Inferior parietal cortex (tissue), 1 donor: ENCODE measurements at regions not wholly inside any gene's neighbourhood (a gene's known extent, or its start where the extent isn't known, plus 50 kb on each side); places are given as distances from the start of the nearest gene placed in this dataset.

ENCODE experiments used
- DNase-seq: peaks from one replicate; pipeline ENCODE4 v3.0.0-alpha.2; 2016; ENCODE audit errors: extremely low spot score

DNA sequence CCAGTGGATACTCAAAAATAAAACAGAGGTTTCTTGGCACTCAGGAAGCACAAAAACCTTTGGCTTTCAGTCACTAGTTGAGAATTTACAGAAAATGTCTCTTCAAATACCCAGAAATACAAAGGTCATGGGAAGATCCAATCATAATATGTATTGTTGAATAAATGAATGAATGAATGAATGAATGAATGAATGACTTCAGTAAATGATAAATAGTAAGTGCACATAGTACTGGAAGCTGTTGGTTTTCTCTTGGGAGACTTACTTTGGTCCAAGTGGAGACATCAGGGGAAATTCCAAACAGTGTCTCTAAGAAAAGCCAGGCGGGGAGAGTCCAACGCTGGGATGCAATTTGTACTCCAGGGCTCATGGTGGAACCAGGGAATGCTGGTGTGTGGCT is 261.3 kb upstream of the KLHL29 start:
- DNase-seq: no peak

GRCh38 chr2:23124214-23124750 is 260.7 kb upstream of the KLHL29 start:
- DNase-seq: no peak

DNA sequence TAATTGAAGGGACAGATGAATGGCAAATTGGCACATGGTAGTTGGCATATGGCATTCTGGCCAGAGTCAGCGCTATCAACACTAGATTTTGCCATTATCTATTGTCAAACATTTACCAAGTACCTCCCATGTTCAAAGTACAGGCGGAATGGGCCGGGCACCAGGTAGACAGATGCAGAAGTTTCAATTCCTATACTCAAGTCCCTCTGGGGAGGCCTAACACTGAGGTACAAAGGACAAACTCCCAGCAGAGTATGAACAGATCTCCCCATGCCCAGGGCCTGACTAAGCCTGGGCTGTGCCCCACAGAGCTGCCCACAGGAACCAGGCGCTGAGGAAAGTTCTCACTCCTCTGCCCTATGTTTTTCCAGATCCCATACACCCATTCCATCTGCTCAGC is 257.5 kb upstream of the KLHL29 start:
- no peak for DNase-seq

GRCh38 chr2:23128684-23129292 is 256.2 kb upstream of the KLHL29 start:
- no peak for DNase-seq

DNA sequence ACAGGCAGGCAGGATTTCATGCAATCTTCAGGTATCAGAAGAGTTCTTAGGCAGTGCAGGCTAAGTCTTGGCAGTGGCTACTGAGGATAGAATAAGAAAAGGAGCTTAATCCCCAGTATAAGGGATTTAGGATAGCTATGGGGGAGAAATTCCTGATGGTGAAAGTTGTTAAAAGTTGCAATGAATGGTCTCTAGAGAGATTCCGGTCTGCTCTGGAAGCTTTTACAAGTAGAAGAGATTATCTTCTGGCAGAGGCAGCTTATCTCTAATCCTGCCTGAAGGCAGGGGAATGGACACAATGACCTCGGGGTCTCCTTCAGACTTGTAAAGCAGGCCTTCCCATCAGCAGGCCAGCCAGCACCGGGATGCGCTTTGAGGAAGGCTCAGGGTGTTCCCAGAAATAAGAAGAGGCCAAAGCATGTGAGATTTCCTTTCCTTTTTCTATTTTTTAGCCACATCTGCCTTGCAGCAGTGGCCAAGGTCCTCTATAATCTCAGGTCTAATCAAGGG is 253.9 kb upstream of the KLHL29 start:
- no peak for DNase-seq

DNA sequence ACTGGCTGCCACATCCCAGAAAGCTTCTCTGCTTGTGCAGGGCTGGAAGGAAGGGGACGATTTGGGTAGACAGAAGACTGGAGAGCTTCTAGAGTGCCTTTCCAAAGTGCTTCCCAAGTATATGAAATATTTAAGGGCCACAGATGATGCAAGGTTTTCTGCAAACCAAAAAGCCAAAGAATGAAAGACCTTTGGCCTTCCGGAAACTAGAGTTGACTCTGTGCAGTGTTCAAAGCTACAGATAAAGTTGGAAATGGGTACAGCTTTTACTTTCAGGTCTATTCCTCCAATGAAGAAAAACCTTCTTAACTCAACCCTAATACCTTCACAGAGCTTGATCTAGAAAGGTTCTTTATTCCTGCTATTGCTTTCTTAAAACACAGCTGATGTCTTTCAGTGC is 253.0 kb upstream of the KLHL29 start:
- no peak for DNase-seq

GRCh38 chr2:23132823-23133595 is 252.0 kb upstream of the KLHL29 start:
- peak; percentile 10 for DNase-seq

GRCh38 chr2:23134726-23135125 is 250.3 kb upstream of the KLHL29 start:
- peak; percentile 16 for DNase-seq

DNA sequence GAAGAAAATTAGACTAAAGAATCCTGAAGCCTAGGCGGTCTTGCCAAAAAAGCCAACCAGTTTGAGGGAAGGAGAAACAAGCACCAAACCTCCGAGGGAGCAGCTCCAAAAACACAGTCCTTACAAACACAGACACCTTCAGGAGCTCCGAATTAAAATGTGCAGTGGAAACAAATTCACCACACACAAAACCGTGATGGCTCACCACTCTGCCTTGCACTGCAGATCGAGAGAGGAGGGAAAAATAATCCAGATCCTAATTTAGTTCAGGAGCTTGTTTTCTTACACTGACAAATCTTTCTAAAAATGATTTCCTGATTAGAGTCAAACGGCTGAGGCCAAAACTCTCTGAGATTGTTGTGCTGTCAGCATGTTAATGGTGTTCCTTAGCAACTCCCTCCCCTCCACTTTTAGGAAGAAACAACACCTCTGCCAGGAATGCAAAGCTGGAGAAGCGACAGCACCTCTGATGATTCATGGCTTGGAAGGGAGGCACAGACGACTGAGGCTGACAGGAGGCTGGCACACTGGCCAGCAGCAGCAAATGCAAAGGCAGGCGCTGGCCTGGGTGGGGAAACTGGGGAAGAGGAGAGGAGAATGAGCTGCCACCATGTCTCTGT is 249.4 kb upstream of the KLHL29 start:
- DNase-seq: peak; percentile 65

- no peak for DNase-seq
Measured at GRCh38 chr2:23137166-23137565, 247.8 kb upstream of the KLHL29 start.

DNA sequence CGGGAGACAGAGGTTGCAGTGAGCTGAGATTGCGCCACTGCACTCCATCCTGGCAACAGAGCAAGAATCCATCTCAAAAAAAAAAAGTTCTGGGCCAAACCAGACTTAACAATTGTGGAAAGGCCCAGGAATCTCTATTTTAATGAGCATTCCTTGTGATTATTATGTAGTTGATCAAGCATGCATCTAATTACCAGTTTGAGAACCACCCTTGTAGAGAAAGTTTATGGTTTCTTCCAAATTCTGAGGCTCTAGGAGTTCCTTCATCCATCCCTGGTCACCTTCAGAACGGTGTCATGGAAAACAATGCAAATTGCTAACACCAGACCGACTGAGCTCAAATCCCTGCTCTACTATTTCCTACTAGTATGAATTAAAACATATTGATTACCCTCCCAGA is 246.3 kb upstream of the KLHL29 start:
- no peak for DNase-seq

DNA sequence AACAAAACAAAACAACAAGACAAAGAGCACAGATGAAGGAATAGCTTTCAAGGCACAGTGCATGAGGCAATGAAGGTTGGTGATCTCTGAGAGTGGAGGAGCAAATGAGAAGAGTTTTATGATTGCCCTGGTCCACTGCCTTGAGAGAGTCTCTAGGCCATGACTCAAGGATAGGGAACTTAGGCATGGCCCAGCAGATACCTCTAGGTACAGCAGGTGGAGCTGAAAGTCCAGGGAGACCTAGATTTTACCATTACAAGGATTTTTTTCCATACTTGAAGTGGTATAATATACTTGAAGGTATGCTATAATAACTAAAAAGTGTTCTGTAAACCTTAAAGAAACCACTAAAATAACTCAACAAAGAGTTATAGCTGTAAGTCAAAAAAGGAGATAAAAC is 239.5 kb upstream of the KLHL29 start:
- no peak for DNase-seq

- no peak for DNase-seq
Measured at GRCh38 chr2:23146011-23146410, 239.0 kb upstream of the KLHL29 start.

- DNase-seq: no peak
Measured at GRCh38 chr2:23148342-23148741, 236.6 kb upstream of the KLHL29 start.

DNA sequence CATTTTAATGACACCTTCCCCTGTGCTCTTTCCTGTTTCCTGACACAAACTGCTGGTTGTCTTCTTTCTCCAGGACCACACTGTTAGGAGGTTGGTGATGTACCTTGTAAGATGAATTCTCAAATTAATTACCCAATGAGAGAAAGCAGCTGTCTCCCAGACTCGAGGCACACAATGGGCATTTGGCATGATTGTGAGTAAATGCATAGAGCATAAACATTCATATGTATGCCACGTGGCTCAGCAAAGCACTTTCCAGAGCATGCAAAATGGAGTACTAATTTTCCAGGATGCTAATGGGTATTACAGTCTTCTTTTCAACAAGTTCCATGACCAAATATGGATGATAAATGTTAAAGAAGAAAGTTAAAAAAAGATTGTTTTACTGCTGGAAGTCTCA is 235.2 kb upstream of the KLHL29 start:
- DNase-seq: no peak

DNA sequence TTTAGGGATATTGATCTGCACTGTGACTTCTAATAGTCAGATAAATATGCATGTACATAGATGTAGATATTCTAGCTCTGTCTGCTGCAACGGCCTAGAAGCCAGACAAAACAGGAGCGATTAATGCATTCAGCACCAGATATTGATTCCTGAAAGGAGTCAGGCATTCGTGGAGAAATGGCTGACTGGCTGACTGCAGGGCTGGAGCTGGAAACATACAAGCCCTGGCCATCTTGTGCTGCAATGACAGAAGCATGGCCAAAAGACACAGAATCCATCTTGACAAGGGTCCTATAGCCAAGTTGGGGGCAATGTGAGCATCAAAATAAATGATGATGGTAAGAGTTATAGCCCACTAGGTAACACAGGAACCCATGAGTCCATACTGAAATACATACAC is 231.5 kb upstream of the KLHL29 start:
- DNase-seq: no peak

GRCh38 chr2:23155022-23155421 is 230.0 kb upstream of the KLHL29 start:
- no peak for DNase-seq

DNA sequence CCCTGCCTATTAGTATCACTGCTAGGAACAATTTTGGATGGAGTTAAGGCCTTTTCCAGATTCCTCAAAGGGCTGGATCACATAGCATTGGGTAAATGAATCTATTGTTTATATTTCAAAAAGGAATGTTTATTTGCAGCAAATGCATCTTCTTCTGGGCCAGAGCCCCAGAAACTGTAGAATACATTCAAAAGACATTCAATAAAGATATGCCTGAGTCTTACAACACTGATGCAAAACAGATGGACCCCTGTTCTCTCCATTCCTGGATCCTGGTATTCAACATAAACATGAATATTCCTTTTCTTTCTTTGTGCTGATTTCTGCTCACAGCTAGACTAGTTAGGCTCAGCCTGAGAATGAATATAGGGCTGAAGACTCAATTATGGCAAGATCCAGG is 227.2 kb upstream of the KLHL29 start:
- DNase-seq: no peak

DNA sequence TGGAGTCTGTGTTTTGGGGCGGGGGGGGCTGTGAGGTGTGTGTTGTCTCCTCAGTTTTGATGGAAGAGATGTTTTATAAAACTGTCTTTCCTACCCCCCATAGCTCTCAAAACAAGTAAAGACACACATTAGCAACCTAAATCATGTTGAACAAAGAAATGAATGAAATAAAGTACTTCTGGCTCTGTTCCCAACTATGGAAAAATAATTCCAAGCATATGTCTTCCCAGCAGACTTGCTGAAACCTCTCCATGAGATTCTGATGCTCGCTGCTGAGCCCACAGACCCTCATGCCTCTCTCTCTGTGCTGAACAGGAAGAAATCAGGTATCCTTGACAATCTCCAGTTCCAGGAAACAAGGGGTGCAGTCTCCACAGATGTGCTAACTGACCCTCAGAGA is 226.7 kb upstream of the KLHL29 start:
- no peak for DNase-seq

DNA sequence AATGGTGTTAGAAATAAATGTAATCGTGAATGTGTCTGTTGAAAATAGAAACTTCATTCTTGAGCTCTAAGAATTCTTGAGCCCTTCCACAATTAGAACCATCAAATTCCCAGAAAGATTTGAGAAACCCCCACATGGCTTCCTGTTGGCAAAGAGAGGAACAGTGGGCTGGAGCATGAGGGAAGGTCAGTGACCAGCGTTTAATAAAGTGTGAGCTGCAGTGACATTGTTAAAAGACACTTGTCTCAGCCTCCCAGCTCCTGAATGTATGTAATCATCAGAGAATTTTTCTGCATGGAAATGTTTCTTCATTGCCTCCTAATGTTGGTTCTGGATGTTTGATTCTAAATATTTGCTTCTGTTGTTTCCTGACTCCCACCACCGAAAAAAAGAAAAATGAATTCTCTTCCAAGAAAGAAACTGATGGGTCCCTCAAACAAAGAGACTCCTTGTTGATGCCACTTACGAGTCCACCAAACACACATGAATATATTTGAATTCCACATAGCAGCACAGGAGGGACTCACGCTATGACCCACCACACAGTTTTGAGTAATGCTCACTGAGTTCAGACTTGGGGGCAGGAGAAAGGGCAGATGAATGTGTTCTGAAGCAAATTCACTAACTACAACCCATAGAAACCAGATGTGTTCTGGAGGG is 225.1 kb upstream of the KLHL29 start:
- DNase-seq: no peak

DNA sequence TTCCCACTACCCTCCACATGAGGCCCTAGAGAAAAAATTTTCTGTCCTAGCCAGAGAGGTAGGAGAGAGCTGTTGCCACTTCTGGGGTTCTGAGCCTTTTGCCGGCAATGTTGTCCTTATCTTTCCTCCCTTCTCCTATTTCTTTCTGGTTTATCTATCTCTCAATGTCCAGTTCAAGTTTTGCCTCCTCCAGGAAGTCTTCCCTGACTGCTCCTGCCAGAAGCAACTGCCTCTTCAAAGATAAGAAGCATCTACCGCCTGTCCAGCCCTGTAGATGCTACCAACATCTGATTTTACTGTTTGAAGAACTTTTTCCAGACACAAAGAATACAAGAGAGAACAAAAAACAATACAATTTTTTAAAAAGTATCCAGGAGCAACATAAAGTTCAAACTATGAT is 220.8 kb upstream of the KLHL29 start:
- DNase-seq: no peak

- DNase-seq: no peak
Measured at GRCh38 chr2:23169896-23170295, 215.1 kb upstream of the KLHL29 start.
